ENCODE measurements at regions not wholly inside any gene's neighbourhood (a gene's known extent, or its start where the extent isn't known, plus 50 kb on each side); places are given as distances from the start of the nearest gene placed in this dataset.

GRCh38 chr5:17917465-17917864 lies 283.2 kb downstream of the TAF11L14 start:
- peaks cover 2% of the 10 kb centered on the region for H3K9me3 Mint-ChIP-seq (ENCODE audit: unreplicated experiment)

GRCh38 chr5:17918373-17919104 lies 284.3 kb downstream of the TAF11L14 start:
- TF ChIP-seq CTCF (IDR thresholded peaks at IDR 0.05; ENCODE audit: partially characterized antibody, unreplicated experiment), result no peak
- Mint-ChIP-seq H3K27ac (ENCODE audit: unreplicated experiment) (no peak overlapping the region), H3K36me3 (ENCODE audit: unreplicated experiment) (peaks cover 7% of the 10 kb centered on the region), H3K9me3 (ENCODE audit: unreplicated experiment) (peaks cover 2% of the 10 kb centered on the region), H3K27me3 (ENCODE audit: unreplicated experiment) (no peaks in the 10 kb centered on the region), H3K4me3 (ENCODE audit: unreplicated experiment) (no peak overlapping the region), H3K4me1 (ENCODE audit: low read depth, unreplicated experiment) (peaks cover 2% of the 10 kb centered on the region)
- DNase-seq, result no peak

More at GRCh38 chr5:17917465-17917864, 283.2 kb downstream of the TAF11L14 start:
- Mint-ChIP-seq H3K27me3 (ENCODE audit: unreplicated experiment) (no peaks in the 10 kb centered on the region), H3K4me1 (ENCODE audit: low read depth, unreplicated experiment) (peaks cover 2% of the 10 kb centered on the region), H3K4me3 (ENCODE audit: unreplicated experiment) (no peak overlapping the region), H3K36me3 (ENCODE audit: unreplicated experiment) (peaks cover 7% of the 10 kb centered on the region), H3K27ac (ENCODE audit: unreplicated experiment) (no peak overlapping the region)
- no peak for DNase-seq
- TF ChIP-seq CTCF (IDR thresholded peaks at IDR 0.05; ENCODE audit: partially characterized antibody, unreplicated experiment), result no peak

GRCh38 chr5:17925276-17925675 lies 291.0 kb downstream of the TAF11L14 start:
- peaks cover 7% of the 10 kb centered on the region for H3K36me3 Mint-ChIP-seq (ENCODE audit: unreplicated experiment)
- DNase-seq, result no peak
- no peak for TF ChIP-seq CTCF (IDR thresholded peaks at IDR 0.05; ENCODE audit: partially characterized antibody, unreplicated experiment)
- peaks cover 3% of the 10 kb centered on the region for H3K4me1 Mint-ChIP-seq (ENCODE audit: low read depth, unreplicated experiment)
- no peak overlapping the region for H3K27ac Mint-ChIP-seq (ENCODE audit: unreplicated experiment)
- peaks cover 4% of the 10 kb centered on the region for H3K9me3 Mint-ChIP-seq (ENCODE audit: unreplicated experiment)
- peaks cover 3% of the 10 kb centered on the region for H3K27me3 Mint-ChIP-seq (ENCODE audit: unreplicated experiment)
- no peak overlapping the region for H3K4me3 Mint-ChIP-seq (ENCODE audit: unreplicated experiment)

GRCh38 chr5:17928581-17928981 lies 294.3 kb downstream of the TAF11L14 start:
- DNase-seq, result no peak
- H3K4me3 Mint-ChIP-seq (ENCODE audit: unreplicated experiment), result no peak overlapping the region
- no peak for TF ChIP-seq CTCF (IDR thresholded peaks at IDR 0.05; ENCODE audit: partially characterized antibody, unreplicated experiment)
- H3K27me3 Mint-ChIP-seq (ENCODE audit: unreplicated experiment), result peaks cover 3% of the 10 kb centered on the region
- H3K27ac Mint-ChIP-seq (ENCODE audit: unreplicated experiment), result no peak overlapping the region
- peaks cover 22% of the 10 kb centered on the region for H3K36me3 Mint-ChIP-seq (ENCODE audit: unreplicated experiment)
- peaks cover 3% of the 10 kb centered on the region for H3K4me1 Mint-ChIP-seq (ENCODE audit: low read depth, unreplicated experiment)
- peaks cover 8% of the 10 kb centered on the region for H3K9me3 Mint-ChIP-seq (ENCODE audit: unreplicated experiment)

- no peak overlapping the region for H3K27ac Mint-ChIP-seq (ENCODE audit: unreplicated experiment)
- DNase-seq, result no peak
- no peak overlapping the region for H3K4me3 Mint-ChIP-seq (ENCODE audit: unreplicated experiment)
- peaks cover 28% of the 10 kb centered on the region for H3K36me3 Mint-ChIP-seq (ENCODE audit: unreplicated experiment)
- peaks cover 3% of the 10 kb centered on the region for H3K27me3 Mint-ChIP-seq (ENCODE audit: unreplicated experiment)
- H3K9me3 Mint-ChIP-seq (ENCODE audit: unreplicated experiment), result peaks cover 8% of the 10 kb centered on the region
- TF ChIP-seq CTCF (IDR thresholded peaks at IDR 0.05; ENCODE audit: partially characterized antibody, unreplicated experiment), result no peak
- H3K4me1 Mint-ChIP-seq (ENCODE audit: low read depth, unreplicated experiment), result peaks cover 3% of the 10 kb centered on the region
Observed at GRCh38 chr5:17929171-17929570, 294.9 kb downstream of the TAF11L14 start.

Data from glutamatergic neuron (in vitro differentiated cells).